HepG2 (cell line): ENCODE measurements at regions not wholly inside any gene's neighbourhood (a gene's known extent, or its start where the extent isn't known, plus 50 kb on each side); places are given as distances from the start of the nearest gene placed in this dataset.

Experiments used
- ATAC-seq: fragments of 200-7000 bp; cut with Tn5 transposase; 3 replicates; pipeline ENCODE4 v1.9.1; 2020; ENCODE audit warnings: mild to moderate bottlenecking, moderate library complexity
- BruUV-seq: library from RNA; stranded (reverse); fragments of 400-500 nt; replicated peaks from 2 replicates; lab custom pipeline; 2021; lab: Mats Ljungman, UMichigan
- CTCF ChIA-PET: fragments of 300-600 bp; formaldehyde crosslinking; extraction: SDS; loops from one replicate; lab custom pipeline; 2021; ENCODE audit warnings: low total read pairs, inconsistent platforms, low intra/inter-chr PET ratio; lab: Yijun Ruan, JAX
- POLR2A ChIA-PET: fragments of 350-600 bp; sonication (Branson Sonifier 250); formaldehyde crosslinking; loops from one replicate; lab custom pipeline; 2020; ENCODE audit warnings: antibody characterized with exemption, inconsistent platforms; lab: Yijun Ruan, JAX
- DNase-seq: peaks from one replicate; pipeline ENCODE4 v3.0.0-alpha.2; 2015; ENCODE audit warnings: low spot score
- FAIRE-seq: peaks from 3 replicates; lab custom pipeline; 2011; peaks lifted over from hg19 to GRCh38; lab: Jason Lieb, UNC
- H2AFZ ChIP-seq: one replicate; pipeline ENCODE4 v1.6.1; 2011; ENCODE audit warnings: low read length, inconsistent platforms
- H3K27ac ChIP-seq: fragments of 300-600 bp; 3 replicates; pipeline ENCODE4 v1.8.0; 2011; ENCODE audit warnings: mixed run types, mild to moderate bottlenecking, mixed read lengths, low read length, inconsistent platforms; ENCODE audit not compliant: insufficient read depth; ENCODE audit errors: extremely low read length
- H3K27me3 ChIP-seq, 2 experiments: fragments of 200-600 bp in 1 of 2; 2 replicates in 1 of 2; 3 replicates in 1 of 2; pipeline versions ENCODE4 v1.6.0 to v1.8.0; 2011; ENCODE audit warnings: low read length in 2 of 2, mild to moderate bottlenecking in 2 of 2, moderate library complexity in 2 of 2, inconsistent platforms in 1 of 2; ENCODE audit not compliant: insufficient read depth in 2 of 2, control insufficient read depth in 1 of 2
- H3K36me3 ChIP-seq, 2 experiments: fragments of 200-600 bp in 1 of 2; replicated peaks in 1 of 2; 2 replicates in 1 of 2; 3 replicates in 1 of 2; pipeline versions ENCODE4 v1.5.1 to v1.8.0; 2011; ENCODE audit warnings: low read length in 2 of 2, inconsistent platforms in 1 of 2; ENCODE audit not compliant: insufficient read depth in 2 of 2, control insufficient read depth in 1 of 2
- H3K4me1 ChIP-seq: 2 replicates; pipeline ENCODE4 v1.5.1; 2012; ENCODE audit warnings: low read length, inconsistent platforms; ENCODE audit not compliant: insufficient read depth
- H3K4me2 ChIP-seq: 2 replicates; pipeline ENCODE4 v1.6.0; 2011; ENCODE audit warnings: low read depth, low read length, inconsistent platforms
- H3K4me3 ChIP-seq, 3 experiments: fragments of 200-600 bp in 1 of 3; sonication (generic), shearing (Covaris generic) in 1 of 3; replicated peaks in 1 of 3; 2 replicates each; pipeline ENCODE4 v1.5.1; 2011 to 2016; ENCODE audit warnings: low read length in 3 of 3, inconsistent platforms in 2 of 3, low read depth in 2 of 3, mild to moderate bottlenecking in 2 of 3, control low read depth in 1 of 3, mixed read lengths in 1 of 3; ENCODE audit not compliant: insufficient read depth in 1 of 3
- H3K79me2 ChIP-seq: one replicate; pipeline ENCODE4 v1.6.1; 2011; ENCODE audit warnings: low read length, inconsistent platforms; ENCODE audit not compliant: insufficient read depth
- H3K9ac ChIP-seq: 2 replicates; pipeline ENCODE4 v1.6.0; 2011; ENCODE audit warnings: mild to moderate bottlenecking, low read depth, low read length, inconsistent platforms; ENCODE audit not compliant: insufficient read depth
- H3K9me3 ChIP-seq: 2 replicates; pipeline ENCODE4 v1.5.1; 2012; ENCODE audit warnings: mild to moderate bottlenecking, low read length
- H4K20me1 ChIP-seq: 2 replicates; pipeline ENCODE4 v1.6.0; 2011; ENCODE audit warnings: inconsistent platforms, mild to moderate bottlenecking, low read length, moderate library complexity; ENCODE audit not compliant: insufficient read depth
- ATF2 ChIP-seq: sonication (generic); formaldehyde crosslinking; IDR thresholded peaks from 2 replicates; pipeline ENCODE4 v1.4.0; 2020; ENCODE audit warnings: missing genetic modification reagents
- BATF2 ChIP-seq: sonication (generic); formaldehyde crosslinking; IDR thresholded peaks from 2 replicates; pipeline ENCODE4 v1.8.0; 2022; ENCODE audit warnings: mild to moderate bottlenecking, missing genetic modification reagents, moderate library complexity
- ELF1 ChIP-seq: sonication (generic); formaldehyde crosslinking; IDR thresholded peaks from 2 replicates; pipeline ENCODE4 v1.4.0; 2020; ENCODE audit warnings: missing genetic modification reagents
- KMT2B ChIP-seq: IDR thresholded peaks from 2 replicates; pipeline ENCODE4 v1.6.1; 2016; ENCODE audit warnings: missing genetic modification reagents, missing compliant biosample characterization
- MTA1 ChIP-seq: sonication (generic); formaldehyde crosslinking; IDR thresholded peaks from 2 replicates; pipeline ENCODE4 v1.4.0; 2020; ENCODE audit warnings: missing genetic modification reagents, mild to moderate bottlenecking, borderline replicate concordance
- NFE2L2 ChIP-seq: fragments of 150-350 bp; IDR thresholded peaks from 2 replicates; pipeline ENCODE4 v1.6.1; 2014; ENCODE audit warnings: low read length
- PHF8 ChIP-seq: sonication (generic); formaldehyde crosslinking; IDR thresholded peaks from 2 replicates; pipeline ENCODE4 v1.5.0; 2020; ENCODE audit warnings: missing genetic modification reagents
- POLR2AphosphoS2 ChIP-seq: IDR thresholded peaks from 2 replicates; pipeline ENCODE4 v1.6.1; 2011; ENCODE audit warnings: low read depth, low read length, improper control_type of control experiment
- RNF2 ChIP-seq: fragments of 450-650 bp; conservative IDR thresholded peaks from 2 replicates; pipeline ENCODE4 v1.6.1; 2016; ENCODE audit warnings: low read depth
- ZC3H13 ChIP-seq: sonication (generic); formaldehyde crosslinking; IDR thresholded peaks from 2 replicates; pipeline ENCODE4 v1.8.1; 2023; ENCODE audit warnings: mild to moderate bottlenecking, missing genetic modification reagents, moderate library complexity
- ZEB1 ChIP-seq: IDR thresholded peaks from 2 replicates; pipeline ENCODE4 v1.6.1; 2012; ENCODE audit warnings: mild to moderate bottlenecking, low read depth, inconsistent platforms; ENCODE audit not compliant: insufficient replicate concordance
- ZMYM4 ChIP-seq: sonication (generic); formaldehyde crosslinking; IDR thresholded peaks from 2 replicates; pipeline ENCODE4 v1.8.1; 2023; ENCODE audit warnings: mild to moderate bottlenecking, missing genetic modification reagents
- ZNF263 ChIP-seq: sonication (generic); formaldehyde crosslinking; IDR thresholded peaks from 2 replicates; pipeline ENCODE4 v1.4.0; 2020; ENCODE audit warnings: missing genetic modification reagents
- ZNF451 ChIP-seq: sonication (generic); formaldehyde crosslinking; IDR thresholded peaks from 2 replicates; pipeline ENCODE4 v1.5.0; 2020; ENCODE audit warnings: mild to moderate bottlenecking, missing genetic modification reagents
- ZNF557 ChIP-seq: sonication (generic); formaldehyde crosslinking; IDR thresholded peaks from 2 replicates; pipeline ENCODE4 v1.4.0; 2020; ENCODE audit warnings: missing genetic modification reagents
- ZNF639 ChIP-seq: conservative IDR thresholded peaks from 2 replicates; pipeline ENCODE4 v1.6.1; 2018; ENCODE audit warnings: missing genetic modification reagents
- ZNF672 ChIP-seq: sonication (generic); formaldehyde crosslinking; IDR thresholded peaks from 2 replicates; pipeline ENCODE4 v1.8.1; 2022; ENCODE audit warnings: missing genetic modification reagents
- ZNF839 ChIP-seq: sonication (generic); formaldehyde crosslinking; IDR thresholded peaks from 2 replicates; pipeline ENCODE4 v1.4.0; 2020; ENCODE audit warnings: missing genetic modification reagents, mild to moderate bottlenecking, borderline replicate concordance
- WGBS: methylation state at CpG from one replicate; pipeline ENCODE4 v1.1.6; 2017; ENCODE audit warnings: low lambda C conversion rate; 5-methylcytosine and 5-hydroxymethylcytosine counted together
- in situ Hi-C: cut with HindIII; loops from 2 replicates; pipeline ENCODE4 v1.10.0; 2017; ENCODE audit warnings: low pct_unique_long_range_greater_than_20kb; ENCODE audit not compliant: extremely low pct_ligation_motif_present
- intact Hi-C: fragments of 100-400 bp; cut with micrococcal nuclease; formaldehyde crosslinking; loops from one replicate; pipeline ENCODE4 v1.10.0; 2022; ENCODE audit not compliant: unreplicated experiment

GRCh38 chr12:18899162-18899561 is 161.2 kb downstream of the CAPZA3 start:
- H4K20me1 ChIP-seq = no peaks in the 10 kb centered on the region
- no peak overlapping the region for H3K4me3 ChIP-seq
- H3K27me3 ChIP-seq = no peaks in the 10 kb centered on the region
- TF ChIP-seq ZNF672 (CRISPR knock-in tag) = no peak
- no peak for TF ChIP-seq ZNF263
- no peak for TF ChIP-seq PHF8
- no peak for TF ChIP-seq ZNF839
- no peak for TF ChIP-seq ATF2 (CRISPR knock-in tag)
- no peak for TF ChIP-seq ELF1
- TF ChIP-seq MTA1 (CRISPR knock-in tag) = no peak
- H3K4me2 ChIP-seq = no peak overlapping the region
- CTCF ChIA-PET = no interaction called here
- no peak for DNase-seq
- WGBS = 22% methylated on average over 3 of the region's 3 CpGs
- BruUV-seq = no TSS peak
- no peak overlapping the region for H2AFZ ChIP-seq
- H3K4me1 ChIP-seq = no peaks in the 10 kb centered on the region
- H3K27ac ChIP-seq = no peak overlapping the region
- FAIRE-seq = no peak
- no peaks in the 10 kb centered on the region for H3K36me3 ChIP-seq
- ATAC-seq = no peak
- H3K9ac ChIP-seq = no peak overlapping the region
- POLR2A ChIA-PET = no interaction called here
- in situ Hi-C loops = no loop called here
- intact Hi-C loops = no loop called here
- no peaks in the 10 kb centered on the region for H3K79me2 ChIP-seq
- H3K9me3 ChIP-seq = no peaks in the 10 kb centered on the region

- H3K27me3 ChIP-seq = no peaks in the 10 kb centered on the region
- no peak overlapping the region for H3K4me2 ChIP-seq
- intact Hi-C loops (no loop called here), in situ Hi-C loops (no loop called here)
- H3K36me3 ChIP-seq = no peaks in the 10 kb centered on the region
- CTCF ChIA-PET = no interaction called here
- BruUV-seq = no TSS peak
- no peaks in the 10 kb centered on the region for H3K4me1 ChIP-seq
- no peak for DNase-seq
- no peaks in the 10 kb centered on the region for H4K20me1 ChIP-seq
- no peak overlapping the region for H3K4me3 ChIP-seq
- H3K9me3 ChIP-seq = no peaks in the 10 kb centered on the region
- ATAC-seq = no peak
- TF ChIP-seq ZMYM4 (CRISPR knock-in tag) (no peak), ZC3H13 (CRISPR knock-in tag) (no peak), RNF2 (no peak), ZNF557 (CRISPR knock-in tag) (no peak), POLR2AphosphoS2 (no peak), KMT2B (CRISPR knock-in tag) (no peak), BATF2 (CRISPR knock-in tag) (no peak), ZNF639 (no peak), NFE2L2 (no peak), ZNF451 (CRISPR knock-in tag) (no peak), ZEB1 (no peak)
- no peak for FAIRE-seq
- H2AFZ ChIP-seq = no peak overlapping the region
- no peaks in the 10 kb centered on the region for H3K79me2 ChIP-seq
- no peak overlapping the region for H3K9ac ChIP-seq
- POLR2A ChIA-PET = no interaction called here
- no peak overlapping the region for H3K27ac ChIP-seq
- 43% methylated on average over 8 of the region's 8 CpGs for WGBS
Measured at GRCh38 chr12:18899678-18900317, 161.9 kb downstream of the CAPZA3 start.
